K562 (cell line): ENCODE measurements at regions not wholly inside any gene's neighbourhood (a gene's known extent, or its start where the extent isn't known, plus 50 kb on each side); places are given as distances from the start of the nearest gene placed in this dataset.

Experiments
- ATAC-seq: fragments of 200-7000 bp; cut with Tn5 transposase; 3 replicates; pipeline ENCODE4 v1.9.1; 2020; ENCODE audit warnings: moderate library complexity
- BruUV-seq: library from RNA; stranded (reverse); fragments of 400-500 nt; replicated peaks from 2 replicates; lab custom pipeline; 2021; lab: Mats Ljungman, UMichigan
- CTCF ChIA-PET: fragments of 300-600 bp; formaldehyde crosslinking; extraction: SDS; loops from one replicate; lab custom pipeline; 2021; ENCODE audit warnings: low intra/inter-chr PET ratio; lab: Yijun Ruan, JAX
- POLR2A ChIA-PET: fragments of 300-600, 350-650 bp; sonication (Branson Sonifier 250); formaldehyde crosslinking; extraction: SDS; loops from one replicate; lab custom pipeline; 2021; ENCODE audit warnings: antibody characterized with exemption, inconsistent platforms; lab: Yijun Ruan, JAX
- DNase-seq, 4 experiments: peaks; one replicate each; pipeline versions ENCODE4 v3.0.0 to v3.0.0-alpha.2; 2011 to 2018; ENCODE audit warnings: low spot score in 3 of 4, mixed read lengths in 3 of 4; ENCODE audit errors: extremely low read depth in 1 of 4
- FAIRE-seq: peaks from 2 replicates; lab custom pipeline; 2011; peaks lifted over from hg19 to GRCh38; lab: Jason Lieb, UNC
- H2AFZ ChIP-seq: 2 replicates; pipeline ENCODE4 v1.6.0; 2011; ENCODE audit warnings: low read depth, low read length, control low read depth, inconsistent platforms
- H3K27ac ChIP-seq: fragments of 200-600 bp; 3 replicates; pipeline ENCODE4 v1.8.0; 2011; ENCODE audit warnings: low read depth, mild to moderate bottlenecking, control low read depth, inconsistent platforms, low read length, moderate library complexity, mixed read lengths; ENCODE audit errors: extremely low read depth
- H3K27me3 ChIP-seq, 2 experiments: fragments of 300-600 bp in 1 of 2; 2 replicates in 1 of 2; 3 replicates in 1 of 2; pipeline versions ENCODE4 v1.6.0 to v1.8.0; 2011; ENCODE audit warnings: inconsistent platforms in 2 of 2, low read length in 2 of 2, mild to moderate bottlenecking in 1 of 2, mixed read lengths in 1 of 2, moderate library complexity in 1 of 2; ENCODE audit not compliant: control insufficient read depth in 2 of 2, insufficient read depth in 2 of 2
- H3K36me3 ChIP-seq: fragments of 300-600 bp; 3 replicates; pipeline ENCODE4 v1.8.0; 2011; ENCODE audit warnings: mild to moderate bottlenecking, low read length, inconsistent platforms; ENCODE audit not compliant: control insufficient read depth, insufficient read depth
- H3K4me1 ChIP-seq, 2 experiments: fragments of 200-600 bp in 1 of 2; replicated peaks in 1 of 2; 2 replicates in 1 of 2; 3 replicates in 1 of 2; pipeline versions ENCODE4 v1.5.1 to v1.8.0; 2011; ENCODE audit warnings: inconsistent platforms in 2 of 2, low read length in 2 of 2, mild to moderate bottlenecking in 1 of 2, mixed read lengths in 1 of 2, moderate library complexity in 1 of 2; ENCODE audit not compliant: control insufficient read depth in 2 of 2, insufficient read depth in 2 of 2
- H3K4me2 ChIP-seq: 2 replicates; pipeline ENCODE4 v1.6.1; 2011; ENCODE audit warnings: low read length, control low read depth, inconsistent platforms, mixed read lengths; ENCODE audit not compliant: insufficient read depth
- H3K4me3 ChIP-seq: fragments of 200-600 bp; sonication (generic), shearing (Covaris generic); 2 replicates; pipeline ENCODE4 v1.5.1; 2016; ENCODE audit warnings: control low read depth, inconsistent platforms
- H3K79me2 ChIP-seq: fragments of 200-600 bp; 3 replicates; pipeline ENCODE4 v1.8.0; 2011; ENCODE audit warnings: low read length, inconsistent platforms; ENCODE audit not compliant: control insufficient read depth, insufficient read depth
- H3K9ac ChIP-seq, 2 experiments: 2 replicates each; pipeline versions ENCODE4 v1.6.0 to v1.6.1; 2011; ENCODE audit warnings: low read depth in 2 of 2, low read length in 2 of 2, control low read depth in 1 of 2, inconsistent platforms in 1 of 2, mild to moderate bottlenecking in 1 of 2, mixed read lengths in 1 of 2; ENCODE audit not compliant: insufficient read depth in 1 of 2
- H3K9me1 ChIP-seq: one replicate; pipeline ENCODE4 v1.6.0; 2011; ENCODE audit warnings: inconsistent platforms, mild to moderate bottlenecking, low read length, moderate library complexity; ENCODE audit not compliant: control insufficient read depth, insufficient read depth
- H3K9me3 ChIP-seq: replicated peaks from 2 replicates; pipeline ENCODE4 v1.5.1; 2011; ENCODE audit warnings: low read depth, low read length, inconsistent platforms; ENCODE audit not compliant: control insufficient read depth, insufficient read depth
- H4K20me1 ChIP-seq: replicated peaks from 2 replicates; pipeline ENCODE4 v1.6.1; 2011; ENCODE audit warnings: low read length, inconsistent platforms, mixed read lengths; ENCODE audit not compliant: control insufficient read depth, insufficient read depth
- CEBPG ChIP-seq, 3 experiments: fragments of 200-800 bp in 1 of 3; sonication (Bioruptor generic) in 1 of 3; sonication (generic) in 1 of 3; formaldehyde crosslinking in 1 of 3; IDR thresholded peaks in 2 of 3; conservative IDR thresholded peaks in 1 of 3; 2 replicates each; pipeline versions ENCODE4 v1.6.1 to v1.8.0; 2016 to 2022; ENCODE audit warnings: missing compliant biosample characterization in 2 of 3, missing genetic modification characterization in 2 of 3, mild to moderate bottlenecking in 1 of 3, missing genetic modification reagents in 1 of 3
- FOSL1 ChIP-seq: fragments of 200-800 bp; sonication (Bioruptor generic); conservative IDR thresholded peaks from 2 replicates; pipeline ENCODE4 v1.6.1; 2016; ENCODE audit warnings: missing genetic modification characterization, missing compliant biosample characterization
- KDM4B ChIP-seq, 2 experiments: fragments of 450-650 bp in 1 of 2; sonication (generic) in 1 of 2; IDR thresholded peaks; 2 replicates each; pipeline ENCODE4 v1.6.1; 2016 to 2017; ENCODE audit warnings: borderline replicate concordance in 2 of 2, antibody characterized with exemption in 1 of 2, low read depth in 1 of 2, mild to moderate bottlenecking in 1 of 2
- MYNN ChIP-seq, 2 experiments: sonication (generic); formaldehyde crosslinking in 1 of 2; IDR thresholded peaks; 2 replicates each; pipeline versions ENCODE4 v1.5.0 to v1.6.1; 2016 to 2020; ENCODE audit warnings: antibody characterized with exemption in 1 of 2, missing genetic modification reagents in 1 of 2
- NCOA2 ChIP-seq, 2 experiments: fragments of 450-650 bp; IDR thresholded peaks; 2 replicates each; pipeline ENCODE4 v1.6.1; 2018; ENCODE audit warnings: mild to moderate bottlenecking in 2 of 2, moderate library complexity in 1 of 2; ENCODE audit not compliant: partially characterized antibody in 2 of 2
- PYGO2 ChIP-seq: fragments of 450-650 bp; IDR thresholded peaks from 2 replicates; pipeline ENCODE4 v1.6.1; 2016; ENCODE audit warnings: mild to moderate bottlenecking, missing genetic modification characterization, moderate library complexity, missing compliant biosample characterization
- TRIM28 ChIP-seq: fragments of 450-650 bp; IDR thresholded peaks from 2 replicates; pipeline ENCODE4 v1.6.1; 2017
- ZBTB12 ChIP-seq: fragments of 250-450 bp; sonication (Bioruptor Pico); IDR thresholded peaks from 2 replicates; pipeline ENCODE4 v1.4.0; 2020
- ZFP1 ChIP-seq: fragments of 450-650 bp; formaldehyde crosslinking; IDR thresholded peaks from 2 replicates; pipeline ENCODE4 v1.4.0; 2020; ENCODE audit warnings: mild to moderate bottlenecking, mixed read lengths
- WGBS: fragments of 100-300 bp; shearing (Covaris generic); methylation state at CpG from one replicate; pipeline ENCODE4 v1.1.6; 2016; ENCODE audit warnings: low coverage, mixed read lengths; ENCODE audit not compliant: insufficient coverage; ENCODE audit errors: missing lambda C conversion rate; 5-methylcytosine and 5-hydroxymethylcytosine counted together
- in situ Hi-C: fragments of 300-500 bp; cut with MboI; formaldehyde crosslinking; loops from 4 replicates; pipeline ENCODE4 v1.15.0; 2018; ENCODE audit warnings: inconsistent platforms, mixed read lengths
- intact Hi-C: fragments of 100-400 bp; cut with micrococcal nuclease; formaldehyde crosslinking; loops from 2 replicates; pipeline ENCODE4 v1.14.2; 2022
- TF ChIP-seq, protein P1 (sequence below): fragments of 200-800 bp; sonication (Bioruptor generic); IDR thresholded peaks from 2 replicates; pipeline ENCODE4 v1.6.1; 2017; ENCODE audit warnings: missing genetic modification characterization, missing compliant biosample characterization

- Histone ChIP-seq H3K79me2 (no peaks in the 10 kb centered on the region), H4K20me1 (no peaks in the 10 kb centered on the region), H3K9me3 (peaks cover 12% of the 10 kb centered on the region), H3K4me2 (no peak overlapping the region), H3K4me1 (no peaks in the 10 kb centered on the region), H3K9me1 (no peaks in the 10 kb centered on the region), H3K27me3 (no peaks in the 10 kb centered on the region), H3K9ac (no peak overlapping the region), H3K36me3 (no peaks in the 10 kb centered on the region), H3K27ac (no peak overlapping the region), H2AFZ (no peak overlapping the region), H3K4me3 (no peak overlapping the region)
- intact Hi-C loops, result no loop called here
- in situ Hi-C loops, result no loop called here
- no TSS peak for BruUV-seq
- ATAC-seq, result no peak
- no peak for FAIRE-seq
- POLR2A ChIA-PET, result no interaction called here
- CTCF ChIA-PET, result no interaction called here
- TF ChIP-seq KDM4B (IDR thresholded peaks at IDR 0.05; ENCODE audit: borderline replicate concordance in 2 of 2, low read depth in 1 of 2), result no peak
- no peak for TF ChIP-seq ZBTB12
- TF ChIP-seq PYGO2, result no peak
- no peak for TF ChIP-seq MYNN (IDR thresholded peaks at IDR 0.05)
- TF ChIP-seq MYNN (CRISPR knock-in tag; IDR thresholded peaks at IDR 0.05), result no peak
- TF ChIP-seq TRIM28, result no peak
- no peak for TF ChIP-seq CEBPG (CRISPR knock-in tag; IDR thresholded peaks at IDR 0.05)
- TF ChIP-seq CEBPG (tag; conservative IDR thresholded peaks at IDR 0.05 in 1 of 2, IDR thresholded peaks at IDR 0.05 in 1 of 2), result no peak
- TF ChIP-seq NCOA2 (IDR thresholded peaks at IDR 0.05; ENCODE audit: partially characterized antibody in 2 of 2), result no peak
- TF ChIP-seq, protein P1, sequence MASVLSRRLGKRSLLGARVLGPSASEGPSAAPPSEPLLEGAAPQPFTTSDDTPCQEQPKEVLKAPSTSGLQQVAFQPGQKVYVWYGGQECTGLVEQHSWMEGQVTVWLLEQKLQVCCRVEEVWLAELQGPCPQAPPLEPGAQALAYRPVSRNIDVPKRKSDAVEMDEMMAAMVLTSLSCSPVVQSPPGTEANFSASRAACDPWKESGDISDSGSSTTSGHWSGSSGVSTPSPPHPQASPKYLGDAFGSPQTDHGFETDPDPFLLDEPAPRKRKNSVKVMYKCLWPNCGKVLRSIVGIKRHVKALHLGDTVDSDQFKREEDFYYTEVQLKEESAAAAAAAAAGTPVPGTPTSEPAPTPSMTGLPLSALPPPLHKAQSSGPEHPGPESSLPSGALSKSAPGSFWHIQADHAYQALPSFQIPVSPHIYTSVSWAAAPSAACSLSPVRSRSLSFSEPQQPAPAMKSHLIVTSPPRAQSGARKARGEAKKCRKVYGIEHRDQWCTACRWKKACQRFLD (CRISPR knock-in tag), result no peak
- no peak for TF ChIP-seq ZFP1 (CRISPR knock-in tag)
- TF ChIP-seq FOSL1 (tag), result no peak
- WGBS, result 24% methylated on average over 15 of the region's 15 CpGs
- no peak for DNase-seq
Measured at GRCh38 chr9:40928803-40929487, 199.5 kb downstream of the FOXD4L6 start.
